Superior temporal gyrus (tissue), 1 donor: ENCODE measurements at regions not wholly inside any gene's neighbourhood (a gene's known extent, or its start where the extent isn't known, plus 50 kb on each side); places are given as distances from the start of the nearest gene placed in this dataset.
"Not testable (repeated sequence)": the region's sequence is repeated elsewhere in the genome, so short reads cannot be mapped to it uniquely, and the experiment has no call there.

Experiments
- DNase-seq: peaks from one replicate; pipeline ENCODE4 v3.0.0-alpha.2; 2016; ENCODE audit errors: extremely low spot score

DNA sequence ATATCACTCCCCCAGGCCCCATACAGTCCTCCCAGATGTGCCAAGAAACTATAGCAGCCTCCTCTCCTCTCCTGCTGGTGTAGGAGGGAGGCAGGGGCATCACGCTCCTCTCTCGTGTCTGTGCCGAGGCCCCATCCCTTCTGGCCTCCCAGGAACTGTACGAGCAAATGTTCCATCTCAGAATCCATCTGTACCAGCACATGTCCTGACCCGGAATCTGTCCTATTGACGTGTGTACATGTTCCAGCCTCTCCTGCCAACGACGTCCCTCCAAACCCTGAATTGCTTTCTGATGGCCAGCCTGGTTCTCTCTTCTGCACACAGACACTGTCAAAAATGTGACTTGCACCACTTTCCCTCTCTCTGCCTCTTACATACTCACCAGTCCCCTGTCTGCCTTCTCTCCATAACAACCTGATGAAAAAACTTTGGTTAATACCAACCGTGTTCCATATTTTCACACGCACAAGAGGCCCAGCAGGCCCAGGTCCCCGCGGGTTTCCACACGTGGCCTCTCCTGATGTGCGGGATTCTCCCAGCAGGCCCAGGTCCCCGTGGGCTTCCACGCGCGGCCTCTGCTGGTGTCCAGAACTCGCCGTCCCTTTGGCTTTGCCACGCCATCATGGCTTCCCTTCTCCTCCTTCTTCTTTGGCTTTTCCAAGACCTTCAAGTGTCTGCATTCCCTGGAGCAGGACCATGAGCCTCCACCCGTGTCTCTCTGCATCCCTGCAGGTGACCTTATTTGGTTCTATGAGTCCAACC, 125.2 kb upstream of the THBS2 start:
- no peak for DNase-seq

DNA sequence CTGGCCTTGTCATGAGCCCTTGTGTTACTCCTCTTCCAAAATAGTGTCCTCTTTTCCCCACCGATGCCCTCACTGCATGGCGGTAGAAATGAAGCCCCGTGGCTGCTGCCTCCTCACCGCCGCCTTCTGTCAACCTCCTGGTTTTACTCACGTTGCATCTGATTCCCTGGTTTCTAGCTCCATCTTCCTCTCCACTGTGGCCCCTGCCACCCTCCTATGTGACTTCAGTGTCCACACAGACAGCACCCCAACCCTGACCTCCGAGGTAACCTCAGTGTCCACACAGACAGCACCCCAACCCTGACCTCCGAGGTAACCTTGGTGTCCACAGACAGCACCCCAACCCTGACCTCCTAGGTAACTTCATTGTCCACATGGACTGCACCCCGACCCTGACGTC, 122.8 kb upstream of the THBS2 start:
- DNase-seq: no peak

DNA sequence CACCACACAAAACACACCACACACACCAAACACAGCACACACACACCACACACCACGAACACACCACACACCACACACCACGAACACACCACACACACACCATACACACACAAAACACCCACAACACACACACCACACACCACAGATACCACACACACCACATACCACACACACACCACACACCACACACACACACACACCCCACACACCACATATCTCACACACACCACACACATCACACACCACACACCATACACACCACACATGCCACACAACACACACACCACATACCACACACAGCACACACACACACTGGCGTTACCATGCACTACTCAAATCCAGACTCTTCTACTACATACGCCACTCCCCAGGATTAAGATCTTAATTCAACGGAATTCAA, 118.9 kb upstream of the THBS2 start:
- DNase-seq: no peak

DNA sequence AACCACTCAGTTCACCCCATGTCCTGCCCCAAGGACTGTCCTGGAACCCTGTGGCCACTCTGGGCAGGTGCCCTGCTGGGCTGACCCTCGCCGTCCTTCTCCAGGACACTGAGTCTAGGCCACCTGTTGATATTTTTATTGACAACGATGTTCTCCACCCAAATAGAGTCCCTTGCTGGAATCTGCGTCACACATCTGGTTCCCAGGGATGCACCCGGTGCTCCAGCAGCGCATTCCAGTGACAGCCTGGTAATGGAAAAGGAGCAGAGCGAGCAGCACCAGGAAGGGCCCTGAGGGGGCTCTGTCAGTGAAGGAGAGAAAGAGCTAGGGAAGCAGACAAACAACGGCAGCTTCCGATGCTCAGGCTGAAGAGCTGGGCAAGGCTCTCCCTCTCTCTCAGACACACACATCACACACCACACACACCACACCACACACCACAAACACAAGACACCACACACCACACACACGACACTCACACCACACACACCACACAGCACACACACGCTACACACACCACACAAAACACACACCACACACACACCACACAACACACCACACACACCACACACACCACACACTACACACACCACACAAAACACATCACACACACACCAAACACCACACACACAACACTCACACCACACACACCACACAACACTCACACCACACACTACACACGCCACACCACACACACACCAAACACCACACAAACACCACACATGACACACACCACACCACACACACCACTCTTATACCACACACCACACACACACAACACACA, 117.9 kb upstream of the THBS2 start:
- no peak for DNase-seq

DNA sequence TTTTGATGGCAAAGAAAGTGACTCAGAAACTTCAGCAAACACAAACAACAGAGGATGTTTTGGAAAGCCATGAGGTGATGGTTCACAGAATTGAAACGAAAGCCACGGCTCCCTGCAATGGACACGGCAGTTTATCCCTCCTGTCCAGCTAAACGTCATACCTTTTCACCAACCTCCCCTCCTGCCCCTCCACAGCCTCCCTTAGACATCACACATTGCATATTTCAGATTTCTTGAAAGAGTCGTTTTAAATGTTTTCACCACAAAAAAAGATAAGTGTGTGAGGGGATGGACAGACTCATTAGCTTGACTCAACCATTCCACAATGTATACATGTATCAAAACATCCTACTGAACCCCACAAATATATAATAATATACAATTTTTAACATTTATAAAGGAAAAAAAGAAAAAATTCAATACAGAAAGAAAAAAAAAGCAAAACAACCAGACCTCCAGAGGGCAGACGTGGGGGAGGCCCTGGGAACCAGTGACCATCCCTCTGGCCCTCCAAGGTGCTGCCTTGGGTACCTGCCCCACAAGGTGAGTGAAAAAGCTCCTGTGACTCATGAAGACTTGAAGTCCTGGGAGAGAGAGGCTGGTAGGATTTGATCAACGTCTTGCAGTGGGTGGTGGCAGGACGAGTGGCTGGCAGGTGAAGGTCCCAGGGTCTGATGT, 117.2 kb upstream of the THBS2 start:
- DNase-seq: no peak

DNA sequence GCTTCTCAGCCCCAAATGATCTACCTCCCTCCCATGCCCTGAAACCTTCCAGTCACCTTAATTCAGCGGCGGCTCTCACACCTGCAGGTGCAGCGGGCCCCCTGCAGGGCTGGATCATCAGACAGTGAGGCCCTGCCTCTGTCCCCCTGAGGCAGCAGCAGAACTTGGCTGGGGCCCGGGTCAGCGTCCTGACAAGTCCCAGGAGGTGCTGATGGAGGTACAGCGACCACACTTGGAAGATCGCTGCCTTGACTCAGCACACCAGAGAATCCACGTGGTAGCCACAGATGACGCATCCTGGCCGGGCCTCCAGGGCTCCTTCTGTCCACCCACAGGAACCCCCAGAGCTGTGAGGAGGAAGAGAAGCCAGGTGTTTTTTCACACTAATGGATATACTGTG, 116.4 kb upstream of the THBS2 start:
- DNase-seq: no peak

DNA sequence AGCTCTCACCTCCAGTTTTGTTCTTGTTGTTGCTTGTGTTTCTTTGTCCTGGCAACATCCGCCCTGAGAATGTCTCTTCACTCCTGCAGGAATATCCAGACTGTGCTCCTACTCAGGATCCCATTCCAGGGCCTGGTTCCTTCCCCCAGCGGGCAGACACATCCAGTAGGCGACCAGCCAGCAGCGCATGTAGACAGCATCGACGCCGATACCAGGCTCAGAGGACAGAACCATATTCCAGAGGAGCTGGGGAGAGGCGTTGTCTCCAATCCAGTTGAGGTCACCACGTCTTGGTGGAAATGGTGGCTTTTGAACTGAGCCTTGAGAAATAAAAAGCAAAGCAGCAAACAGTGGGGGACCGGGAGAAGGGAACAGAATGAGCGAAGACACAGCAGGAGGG, 114.6 kb upstream of the THBS2 start:
- DNase-seq: no peak

DNA sequence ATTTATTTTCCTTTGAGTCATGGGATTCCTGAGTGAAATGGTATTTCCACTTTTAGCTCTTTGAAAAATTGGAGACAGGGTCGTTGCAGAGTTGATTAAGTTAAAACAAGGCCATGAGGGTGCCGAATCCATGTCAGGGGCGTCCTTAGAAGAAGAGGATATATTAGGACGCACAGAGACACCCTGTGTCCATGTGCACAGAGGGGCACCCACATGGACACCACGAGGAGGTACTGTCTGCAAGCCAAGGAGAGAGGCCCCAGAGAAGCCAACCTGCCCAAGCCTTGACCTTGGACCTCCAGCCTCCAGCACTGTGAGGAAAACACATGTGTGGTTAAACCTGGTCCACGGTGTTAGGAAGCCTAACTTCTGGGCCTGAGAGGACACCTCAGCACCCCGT, 113.9 kb upstream of the THBS2 start:
- no peak for DNase-seq

DNA sequence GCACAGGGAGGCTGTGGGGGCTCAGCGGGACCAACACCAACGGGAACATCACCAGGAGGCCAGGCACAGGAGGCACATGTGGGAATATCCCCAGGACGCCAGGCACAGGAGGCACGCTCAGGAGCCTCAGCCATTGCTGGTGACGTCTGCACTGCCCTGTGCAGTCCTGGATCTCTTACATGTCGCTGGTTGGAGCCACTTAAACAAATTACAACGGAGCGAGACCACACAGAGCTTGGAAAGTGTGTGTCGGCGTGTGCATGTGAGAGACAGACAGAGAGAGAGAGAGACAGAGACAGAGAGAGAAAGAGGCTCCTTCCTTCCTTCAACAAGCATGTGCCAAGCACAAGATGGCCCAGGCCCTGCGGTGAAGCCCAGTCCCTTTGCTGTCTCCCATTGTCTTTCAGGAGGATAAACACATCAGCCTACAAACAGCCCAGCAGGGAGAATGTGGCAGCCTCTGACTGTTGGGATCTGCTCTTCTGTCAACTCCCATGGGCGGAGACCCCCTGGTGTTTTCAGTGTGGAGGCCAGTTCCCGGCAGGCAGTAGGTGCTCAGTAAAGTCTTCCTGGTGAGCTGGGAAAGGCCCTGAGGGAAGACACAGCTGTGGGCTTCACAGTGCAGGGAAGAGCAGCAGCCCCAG, 112.7 kb upstream of the THBS2 start:
- no peak for DNase-seq

DNA sequence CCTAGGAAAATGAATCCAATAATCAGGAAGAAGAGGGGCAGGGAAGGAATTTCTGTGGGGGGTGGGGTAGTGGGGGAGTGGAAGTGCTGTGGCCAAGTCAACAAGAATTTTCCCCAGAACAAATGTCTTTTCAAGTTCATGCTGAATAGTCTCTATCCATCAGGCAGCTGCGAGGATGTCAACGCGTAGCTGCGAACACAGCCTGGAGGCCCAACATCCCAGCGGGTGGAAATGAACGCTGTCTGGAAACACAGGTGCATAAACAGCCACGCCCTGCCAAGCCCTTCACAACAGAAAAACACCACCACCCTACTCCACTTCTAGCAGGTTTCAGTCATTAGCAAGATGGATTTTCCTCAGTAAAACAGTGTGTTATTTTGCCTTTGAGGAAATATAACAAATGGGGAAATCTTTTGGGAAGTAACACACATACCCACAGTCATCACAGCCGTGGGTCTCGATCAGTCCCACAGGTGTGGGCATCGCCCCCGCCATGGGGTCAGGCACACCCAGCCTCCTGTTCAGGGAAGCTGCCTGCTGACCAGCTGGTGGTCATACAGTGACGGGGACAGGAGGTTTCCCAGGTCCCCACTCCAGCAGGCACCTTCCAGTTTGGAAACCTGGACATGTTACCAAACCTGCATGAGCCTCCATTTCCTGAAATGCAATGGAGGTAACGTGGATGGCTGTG, 112.1 kb upstream of the THBS2 start:
- DNase-seq: no peak

DNA sequence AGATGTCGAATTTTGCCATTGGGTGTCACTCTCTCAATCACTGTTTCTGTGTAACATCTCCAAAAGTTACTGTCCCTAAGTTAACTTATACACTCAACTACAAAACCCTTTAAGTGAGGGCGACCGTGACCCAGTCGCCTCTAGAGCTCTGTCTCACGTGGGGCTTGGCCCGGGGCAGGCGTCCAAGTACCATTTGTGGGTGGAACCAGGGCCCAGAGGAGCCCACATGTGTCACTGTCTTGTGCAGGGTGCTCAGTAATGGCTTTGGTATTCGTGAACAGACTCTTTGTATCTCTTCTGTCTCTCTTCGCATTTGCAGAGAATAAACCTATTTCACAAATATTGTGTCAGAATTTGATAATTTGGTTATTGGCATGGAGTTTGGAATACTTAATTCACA, 109.9 kb upstream of the THBS2 start:
- DNase-seq: no peak

DNA sequence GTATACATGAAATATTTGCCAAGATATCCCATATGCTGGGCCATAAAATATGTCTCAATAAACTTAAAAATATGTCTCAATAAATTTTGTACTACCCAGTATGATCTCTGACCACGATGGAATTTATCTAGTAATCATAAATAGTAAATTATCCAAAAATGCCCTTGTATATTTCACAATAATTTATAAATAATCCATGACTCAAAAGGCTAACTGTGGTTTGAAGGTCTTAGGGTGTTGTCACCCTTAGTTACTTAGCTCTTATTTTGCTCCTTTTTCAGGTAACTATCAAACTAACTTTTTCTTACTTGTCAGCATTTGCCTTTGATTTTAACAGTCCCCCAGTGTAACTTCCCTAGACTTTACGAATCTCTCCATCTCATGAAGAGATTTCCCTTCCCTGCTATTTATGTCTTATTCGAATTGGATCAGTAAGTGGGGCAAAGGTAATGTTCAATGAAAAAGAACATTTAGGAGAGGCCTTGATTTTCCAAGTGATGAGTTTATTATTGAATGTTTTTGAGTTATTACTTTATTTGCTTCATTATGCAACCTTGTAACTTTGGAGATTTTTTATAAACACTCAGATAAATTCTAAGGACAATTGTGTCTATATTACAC, 109.0 kb upstream of the THBS2 start:
- no peak for DNase-seq

DNA sequence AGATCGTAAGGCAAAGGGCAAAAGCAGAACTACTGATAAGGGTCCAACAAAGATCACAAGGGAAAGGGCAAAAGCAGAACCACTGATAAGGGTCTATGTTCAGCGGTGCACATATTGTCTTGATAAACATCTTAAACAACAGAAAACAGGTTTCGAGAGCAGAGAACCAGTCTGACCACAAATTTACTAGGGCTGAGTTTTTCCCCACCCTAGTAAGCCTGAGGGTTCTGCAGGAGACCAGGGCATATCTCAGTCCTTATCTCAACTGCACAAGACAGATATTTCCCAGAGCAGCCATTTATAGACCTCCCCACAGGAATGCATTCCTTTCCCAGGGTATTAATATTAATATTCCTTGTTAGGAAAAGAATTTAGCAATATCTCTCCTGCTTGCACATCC, 101.4 kb upstream of the THBS2 start:
- not testable (repeated sequence) for DNase-seq

DNA sequence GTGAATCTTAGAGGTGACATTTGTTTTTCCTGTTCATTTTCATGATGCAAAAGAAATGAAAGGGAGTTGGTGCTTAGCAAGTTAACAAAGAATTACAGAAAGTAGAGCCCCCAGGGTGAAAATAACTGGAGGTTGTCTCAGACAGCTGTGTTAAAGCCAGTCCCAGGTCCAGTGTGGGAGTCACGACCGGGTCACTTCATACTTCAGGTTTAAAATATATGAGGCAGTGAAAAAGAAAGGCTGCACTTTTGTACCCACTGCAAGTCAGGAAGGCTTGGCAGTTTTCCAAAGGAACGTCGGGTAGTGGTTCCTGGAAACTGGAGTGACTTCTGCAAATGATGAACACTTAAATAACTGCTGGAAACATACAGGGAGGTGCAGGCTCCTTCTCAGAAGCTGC, 91.5 kb upstream of the THBS2 start:
- DNase-seq: no peak

DNA sequence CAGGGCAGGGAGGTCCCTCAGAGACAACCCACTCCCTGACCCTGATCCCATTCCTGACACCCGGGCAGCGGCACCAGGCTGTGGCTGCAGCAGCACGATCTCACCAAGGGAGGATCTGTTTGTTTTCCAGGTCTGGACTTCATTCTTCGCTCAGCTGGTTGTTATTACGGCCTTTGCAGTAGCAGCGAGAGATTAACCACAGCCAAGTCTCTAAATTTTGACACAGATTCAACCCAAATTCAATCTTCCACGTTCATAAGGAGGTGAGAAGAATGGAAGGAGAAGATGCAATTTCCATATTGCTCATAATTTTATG, 91.1 kb upstream of the THBS2 start:
- DNase-seq: no peak

DNA sequence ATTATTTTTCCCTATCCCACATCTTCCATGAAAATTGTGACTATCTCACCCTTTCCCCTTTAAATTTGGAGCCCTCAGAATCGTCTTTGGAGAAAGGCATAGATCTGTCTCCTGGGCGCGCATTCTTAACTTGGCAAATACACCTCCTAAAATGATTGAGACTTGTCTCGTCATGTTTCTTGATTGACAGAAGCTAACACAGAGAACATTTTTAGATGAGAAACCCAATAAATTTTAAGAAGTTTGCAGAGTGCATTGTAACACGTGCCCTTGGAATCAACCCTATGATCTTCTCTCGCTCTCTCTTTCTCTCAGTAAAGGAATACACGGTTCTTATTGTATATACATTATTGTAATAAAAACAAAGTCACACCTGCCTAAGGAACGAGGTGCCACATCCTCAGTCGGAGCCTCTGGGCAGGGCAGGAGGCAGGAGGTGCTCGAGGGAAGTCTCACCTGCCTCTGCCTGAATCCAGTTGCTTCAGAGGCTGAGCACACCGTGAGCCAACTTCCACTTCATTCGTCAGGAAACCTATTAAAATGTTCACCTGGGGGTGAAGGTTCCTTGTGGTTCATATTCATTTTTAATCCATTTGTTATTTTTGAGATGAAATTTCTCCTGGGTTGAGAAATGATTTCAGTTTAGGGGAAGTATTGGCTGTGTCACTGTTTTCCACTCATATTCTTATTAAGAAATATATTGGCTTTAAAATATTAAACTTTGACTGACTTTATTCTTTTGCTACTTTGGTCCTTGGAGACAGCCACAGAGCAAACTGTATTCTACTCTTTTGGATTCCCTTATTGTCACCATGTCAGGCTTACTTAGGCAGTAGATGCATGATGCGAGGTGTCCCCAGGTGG, 90.5 kb upstream of the THBS2 start:
- no peak for DNase-seq

DNA sequence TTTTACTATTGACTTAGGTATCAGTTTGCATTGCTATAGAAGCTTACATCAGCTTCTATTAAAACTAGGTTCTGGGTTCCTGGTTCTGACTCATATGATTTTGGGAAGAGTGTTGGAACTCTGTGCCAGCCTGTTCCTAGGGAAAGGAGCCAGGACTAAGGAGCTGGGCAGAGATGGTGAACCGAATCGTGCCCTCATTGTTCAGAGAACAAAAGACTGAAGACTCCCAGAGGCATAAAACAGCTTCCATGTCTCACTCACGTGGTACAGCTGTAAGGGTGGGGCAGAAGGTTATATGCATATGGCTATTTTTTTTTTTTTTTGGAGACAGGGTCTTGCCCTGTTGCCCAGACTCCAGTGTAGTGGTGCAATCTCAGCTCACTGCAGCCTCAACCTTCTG, 89.1 kb upstream of the THBS2 start:
- DNase-seq: no peak

DNA sequence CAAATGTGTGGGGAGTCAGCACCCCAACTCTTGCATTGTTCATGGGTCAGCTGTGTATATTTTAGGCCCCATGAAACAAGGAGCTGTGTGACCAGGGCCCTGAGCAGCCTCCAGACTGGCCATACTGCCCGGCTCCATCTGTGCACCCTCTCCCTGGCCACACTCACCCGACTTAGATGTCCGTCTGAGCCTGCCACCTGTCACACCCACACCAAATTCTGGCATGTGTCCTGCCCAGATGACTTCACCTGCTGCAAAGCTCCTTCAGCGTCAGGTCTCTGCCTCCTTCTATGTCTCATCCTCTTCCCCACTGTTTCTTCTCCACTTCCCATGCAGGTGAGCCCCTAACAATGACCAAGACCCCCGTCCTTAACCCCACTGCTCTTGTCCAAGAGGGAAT, 88.1 kb upstream of the THBS2 start:
- DNase-seq: no peak

DNA sequence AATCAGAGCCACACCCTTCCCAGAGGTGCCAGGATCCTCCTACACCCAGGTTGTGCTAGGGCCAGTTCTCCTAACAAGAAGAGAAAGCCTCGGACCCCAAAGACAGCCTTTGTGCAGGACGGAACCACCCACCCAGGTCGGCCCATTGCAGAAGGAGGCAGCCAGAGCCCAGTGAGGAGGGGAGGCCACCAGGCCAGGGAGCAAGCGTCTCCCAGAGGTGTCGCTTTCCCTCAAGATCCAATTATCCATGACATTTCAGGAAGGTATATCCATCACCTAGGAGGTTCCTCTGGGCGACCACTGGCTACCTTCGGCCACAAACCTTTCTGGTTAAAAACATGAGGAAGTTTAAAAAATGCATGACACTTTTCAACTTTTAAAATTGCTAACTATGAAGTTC, 87.4 kb upstream of the THBS2 start:
- DNase-seq: no peak

DNA sequence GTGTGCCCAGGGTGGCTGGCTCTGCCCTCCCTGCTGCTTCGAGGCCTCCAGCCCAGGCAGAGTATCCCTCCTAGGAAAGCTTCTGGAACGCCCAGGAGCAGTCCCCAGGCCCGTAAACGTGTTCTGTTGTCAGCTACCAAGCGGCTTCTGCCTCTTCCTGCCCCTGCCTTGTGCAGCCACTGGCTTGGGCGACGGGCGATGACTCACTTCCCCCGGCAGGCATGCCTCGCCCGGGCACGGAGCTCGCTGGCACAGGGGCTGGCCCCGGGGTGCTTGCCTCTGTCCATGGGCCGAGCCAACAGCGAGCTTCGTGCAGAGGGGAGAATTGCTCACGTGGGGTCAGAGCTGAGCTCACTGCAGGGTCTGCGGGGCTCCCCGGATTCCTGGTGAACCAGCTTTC, 86.7 kb upstream of the THBS2 start:
- no peak for DNase-seq
